H9 (cell line): ENCODE measurements at regions not wholly inside any gene's neighbourhood (a gene's known extent, or its start where the extent isn't known, plus 50 kb on each side); places are given as distances from the start of the nearest gene placed in this dataset.
A peak's percentile ranks its signal among the peaks of the same experiment; 100 is the strongest.

Source experiments
- DNase-seq: peaks from one replicate; pipeline ENCODE4 v3.0.0-alpha.2; 2017
- H2AFZ ChIP-seq: one replicate; pipeline ENCODE4 v1.6.1; 2013; ENCODE audit warnings: mild to moderate bottlenecking, low read length, control low read depth, moderate library complexity
- H2AK5ac ChIP-seq: 2 replicates; pipeline ENCODE4 v1.6.1; 2013; ENCODE audit warnings: low read length, control low read depth, mixed read lengths; ENCODE audit not compliant: insufficient read length
- H2BK120ac ChIP-seq: one replicate; pipeline ENCODE4 v1.6.1; 2013; ENCODE audit warnings: low read depth, mild to moderate bottlenecking, low read length, control low read depth, inconsistent platforms; ENCODE audit not compliant: poor library complexity, severe bottlenecking
- H2BK12ac ChIP-seq: 2 replicates; pipeline ENCODE4 v1.6.1; 2013; ENCODE audit warnings: low read length, control low read depth, mixed read lengths, low read depth; ENCODE audit not compliant: insufficient read length
- H2BK15ac ChIP-seq: 2 replicates; pipeline ENCODE4 v1.6.1; 2013; ENCODE audit warnings: low read depth, low read length, control low read depth
- H2BK20ac ChIP-seq: one replicate; pipeline ENCODE4 v1.6.1; 2013; ENCODE audit warnings: low read depth, mild to moderate bottlenecking, low read length, control low read depth, inconsistent platforms; ENCODE audit not compliant: poor library complexity, severe bottlenecking
- H2BK5ac ChIP-seq: 2 replicates; pipeline ENCODE4 v1.6.1; 2013; ENCODE audit warnings: low read length, control low read depth, mixed read lengths; ENCODE audit not compliant: insufficient read length
- H3K14ac ChIP-seq: 2 replicates; pipeline ENCODE4 v1.6.1; 2013; ENCODE audit warnings: low read length, control low read depth; ENCODE audit not compliant: insufficient read depth
- H3K18ac ChIP-seq: 2 replicates; pipeline ENCODE4 v1.6.1; 2013; ENCODE audit warnings: low read depth, mild to moderate bottlenecking, mixed read lengths, low read length, control low read depth; ENCODE audit not compliant: insufficient read length
- H3K23ac ChIP-seq: 2 replicates; pipeline ENCODE4 v1.6.1; 2013; ENCODE audit warnings: low read length, control low read depth, mixed read lengths, low read depth; ENCODE audit not compliant: insufficient read length
- H3K23me2 ChIP-seq: 2 replicates; pipeline ENCODE4 v1.6.1; 2013; ENCODE audit warnings: low read depth, mild to moderate bottlenecking, mixed read lengths, low read length, control low read depth; ENCODE audit not compliant: insufficient read length, poor library complexity, severe bottlenecking
- H3K27ac ChIP-seq: 2 replicates; pipeline ENCODE4 v1.5.1; 2013; ENCODE audit warnings: low read length, control low read depth, mixed read lengths, low read depth; ENCODE audit not compliant: insufficient read length
- H3K27me3 ChIP-seq: 2 replicates; pipeline ENCODE4 v1.6.1; 2013; ENCODE audit warnings: low read length, control low read depth, inconsistent platforms; ENCODE audit not compliant: insufficient read depth
- H3K4ac ChIP-seq: 2 replicates; pipeline ENCODE4 v1.6.1; 2013; ENCODE audit warnings: low read depth, mild to moderate bottlenecking, control low read depth, inconsistent platforms, low read length, moderate library complexity
- H3K4me1 ChIP-seq: 2 replicates; pipeline ENCODE4 v1.6.1; 2013; ENCODE audit warnings: low read length, control low read depth, inconsistent platforms; ENCODE audit not compliant: insufficient read depth
- H3K4me2 ChIP-seq: 2 replicates; pipeline ENCODE4 v1.6.1; 2013; ENCODE audit warnings: low read length, control low read depth, mixed read lengths; ENCODE audit not compliant: insufficient read length, insufficient read depth
- H3K56ac ChIP-seq: 2 replicates; pipeline ENCODE4 v1.6.1; 2013; ENCODE audit warnings: low read depth, mild to moderate bottlenecking, mixed read lengths, low read length, control low read depth; ENCODE audit not compliant: insufficient read length
- H3K79me1 ChIP-seq: 2 replicates; pipeline ENCODE4 v1.6.1; 2013; ENCODE audit warnings: low read depth, mild to moderate bottlenecking, moderate library complexity, low read length, control low read depth, inconsistent platforms; ENCODE audit not compliant: insufficient read depth, poor library complexity, severe bottlenecking
- H3K79me2 ChIP-seq: 2 replicates; pipeline ENCODE4 v1.6.1; 2013; ENCODE audit warnings: low read length, control low read depth, inconsistent platforms; ENCODE audit not compliant: insufficient read depth
- H3K9ac ChIP-seq: 2 replicates; pipeline ENCODE4 v1.6.1; 2013; ENCODE audit warnings: low read length, control low read depth, mixed read lengths; ENCODE audit not compliant: insufficient read length; ENCODE audit errors: extremely low read depth
- H3K9me3 ChIP-seq: one replicate; pipeline ENCODE4 v1.6.1; 2013; ENCODE audit warnings: low read depth, low read length, inconsistent platforms; ENCODE audit not compliant: control insufficient read depth
- H3T11ph ChIP-seq: one replicate; pipeline ENCODE4 v1.6.1; 2013; ENCODE audit warnings: mild to moderate bottlenecking, low read length, control low read depth, inconsistent platforms
- H4K20me1 ChIP-seq: one replicate; pipeline ENCODE4 v1.6.1; 2013; ENCODE audit not compliant: control insufficient read depth, insufficient read length, insufficient read depth
- H4K5ac ChIP-seq: 2 replicates; pipeline ENCODE4 v1.6.1; 2013; ENCODE audit warnings: low read depth, mild to moderate bottlenecking, mixed read lengths, low read length, control low read depth; ENCODE audit not compliant: insufficient read length
- H4K8ac ChIP-seq: replicated peaks from 2 replicates; pipeline ENCODE4 v1.6.1; 2013; ENCODE audit warnings: low read length, control low read depth, mixed read lengths, low read depth; ENCODE audit not compliant: insufficient read length
- H4K91ac ChIP-seq: 2 replicates; pipeline ENCODE4 v1.6.1; 2013; ENCODE audit warnings: low read depth, mild to moderate bottlenecking, moderate library complexity, mixed read lengths, low read length, control low read depth; ENCODE audit not compliant: insufficient read length
- H3K27ac Mint-ChIP-seq, 3 experiments: 2 replicates in 2 of 3; 3 replicates in 1 of 3; pipeline ENCODE4 v1.8.0; 2020 to 2021; ENCODE audit warnings: mixed read lengths in 3 of 3, mild to moderate bottlenecking in 1 of 3, moderate library complexity in 1 of 3
- H3K27me3 Mint-ChIP-seq: 2 replicates; pipeline ENCODE4 v1.8.0; 2021; ENCODE audit warnings: low read depth, mild to moderate bottlenecking, moderate library complexity, mixed read lengths
- H3K36me3 Mint-ChIP-seq, 3 experiments: 2 replicates in 2 of 3; 3 replicates in 1 of 3; pipeline ENCODE4 v1.8.0; 2020 to 2021; ENCODE audit warnings: low read depth in 3 of 3, mixed read lengths in 3 of 3; ENCODE audit not compliant: insufficient read depth in 1 of 3
- H3K4me1 Mint-ChIP-seq, 2 experiments: 2 replicates each; pipeline ENCODE4 v1.8.0; 2020; ENCODE audit warnings: mixed read lengths in 2 of 2
- H3K4me3 Mint-ChIP-seq, 2 experiments: 2 replicates in 1 of 2; 3 replicates in 1 of 2; pipeline ENCODE4 v1.8.0; 2020 to 2021; ENCODE audit warnings: mild to moderate bottlenecking in 2 of 2, mixed read lengths in 2 of 2, moderate library complexity in 1 of 2
- H3K9me3 Mint-ChIP-seq, 2 experiments: 2 replicates in 1 of 2; 3 replicates in 1 of 2; pipeline ENCODE4 v1.8.0; 2020; ENCODE audit warnings: mild to moderate bottlenecking in 2 of 2, mixed read lengths in 2 of 2, moderate library complexity in 1 of 2
- CTCF ChIP-seq: fragments of 200-600 bp; sonication (generic); conservative IDR thresholded peaks from 3 replicates; pipeline ENCODE4 v1.8.0; 2021; ENCODE audit warnings: antibody characterized with exemption, mild to moderate bottlenecking

- H2BK15ac ChIP-seq: no peak overlapping the region
- H3K23ac ChIP-seq: no peak overlapping the region
- no peaks in the 10 kb centered on the region; the same call in 1 of the 2 replicates for H3K27me3 ChIP-seq
- no peak overlapping the region for H4K8ac ChIP-seq
- H3K4me2 ChIP-seq: no peak overlapping the region
- H3K18ac ChIP-seq: no peak overlapping the region
- H2BK20ac ChIP-seq: no peak overlapping the region
- H3K79me2 ChIP-seq: no peaks in the 10 kb centered on the region
- H2AFZ ChIP-seq: no peak overlapping the region
- H2BK5ac ChIP-seq: no peak overlapping the region
- H3K36me3 Mint-ChIP-seq: no peaks in the 10 kb centered on the region
- no peak overlapping the region for H3K9ac ChIP-seq
- H3K27ac Mint-ChIP-seq: no peak overlapping the region; a peak in 1 of 7 replicates
- H3T11ph ChIP-seq: no peak overlapping the region
- peaks cover 2% of the 10 kb centered on the region; the same call in 1 of the 2 replicates for H3K4me1 ChIP-seq
- no peak overlapping the region for H3K14ac ChIP-seq
- no peak overlapping the region for H3K27ac ChIP-seq
- no peaks in the 10 kb centered on the region for H3K9me3 Mint-ChIP-seq
- no peak overlapping the region for H3K56ac ChIP-seq
- DNase-seq: peak; percentile 51
- H3K4me3 Mint-ChIP-seq: no peak overlapping the region
- H3K23me2 ChIP-seq: peaks cover 14% of the 10 kb centered on the region
- no peak overlapping the region for H2AK5ac ChIP-seq
- no peak overlapping the region for H4K5ac ChIP-seq
- no peak overlapping the region for H2BK12ac ChIP-seq
- H3K4me1 Mint-ChIP-seq: peaks cover 35 to 42% of the 10 kb centered on the region in 2 experiments
- no peaks in the 10 kb centered on the region for H3K9me3 ChIP-seq
- no peak for TF ChIP-seq CTCF
- no peak overlapping the region for H3K4ac ChIP-seq
- H3K79me1 ChIP-seq: no peaks in the 10 kb centered on the region
- no peak overlapping the region for H2BK120ac ChIP-seq
- no peaks in the 10 kb centered on the region for H4K20me1 ChIP-seq
- no peak overlapping the region for H4K91ac ChIP-seq
- H3K27me3 Mint-ChIP-seq: peaks cover 35% of the 10 kb centered on the region
Observed at GRCh38 chr4:175998782-175999181, 66.9 kb upstream of the WDR17 start.
